Activated naive CD4-positive, alpha-beta T cell treated with anti-CD3 and anti-CD28 coated beads, Interleukin-2, amount 50 U/mL, for 72 hours (primary cell): ENCODE measurements at regions not wholly inside any gene's neighbourhood (a gene's known extent, or its start where the extent isn't known, plus 50 kb on each side); places are given as distances from the start of the nearest gene placed in this dataset.
"Not testable (repeated sequence)": the region's sequence is repeated elsewhere in the genome, so short reads cannot be mapped to it uniquely, and the experiment has no call there.

Source experiments
- ATAC-seq, 2 donors: fragments of 150-1000 bp; cut with Tn5 transposase; 2 replicates each; pipeline ENCODE4 v1.10.0; 2021; ENCODE audit warnings: mild to moderate bottlenecking in 2 of 2, moderate library complexity in 2 of 2
- DNase-seq, 2 donors: peaks; one replicate each; pipeline ENCODE4 v3.0.0; 2021 to 2022; ENCODE audit warnings: low spot score in 2 of 2
- H3K27ac Mint-ChIP-seq, 2 donors: one replicate each; pipeline ENCODE4 v1.8.0; 2022; ENCODE audit warnings: mild to moderate bottlenecking in 2 of 2, mixed read lengths in 2 of 2
- H3K36me3 Mint-ChIP-seq, 2 donors: one replicate each; pipeline ENCODE4 v1.8.0; 2022; ENCODE audit warnings: mixed read lengths in 2 of 2
- H3K9me3 Mint-ChIP-seq, 2 donors: one replicate each; pipeline ENCODE4 v1.8.0; 2022; ENCODE audit warnings: mixed read lengths in 2 of 2

- Mint-ChIP-seq H3K27ac (no peak overlapping the region), H3K9me3 (no peaks in the 10 kb centered on the region), H3K36me3 (no peaks in the 10 kb centered on the region)
- DNase-seq (no peak), ATAC-seq (no peak)
Observed at GRCh38 chr5:34449639-34450038, 206.5 kb upstream of the RAI14 start.

GRCh38 chr5:34450338-34450737 is 205.8 kb upstream of the RAI14 start:
- Mint-ChIP-seq H3K9me3 (no peaks in the 10 kb centered on the region), H3K36me3 (no peaks in the 10 kb centered on the region), H3K27ac (no peak overlapping the region)
- DNase-seq = no peak
- ATAC-seq = no peak

GRCh38 chr5:34452170-34452828 is 203.8 kb upstream of the RAI14 start:
- Mint-ChIP-seq H3K27ac (no peak overlapping the region), H3K36me3 (no peaks in the 10 kb centered on the region), H3K9me3 (no peaks in the 10 kb centered on the region)
- ATAC-seq (no peak), DNase-seq (no peak)

- ATAC-seq = no peak
- no peak overlapping the region for H3K27ac Mint-ChIP-seq
- DNase-seq = no peak
- H3K36me3 Mint-ChIP-seq = no peaks in the 10 kb centered on the region
- H3K9me3 Mint-ChIP-seq = no peaks in the 10 kb centered on the region
Observed at GRCh38 chr5:34455098-34455497, 201.0 kb upstream of the RAI14 start.

- DNase-seq = no peak
- ATAC-seq = no peak
- Mint-ChIP-seq H3K9me3 (peaks cover 0 to 8% of the 10 kb centered on the region in 2 donors), H3K36me3 (peaks cover 0 to 12% of the 10 kb centered on the region in 2 donors), H3K27ac (no peak overlapping the region)
Observed at GRCh38 chr5:34459908-34460307, 196.2 kb upstream of the RAI14 start.

GRCh38 chr5:34460496-34460895 is 195.6 kb upstream of the RAI14 start:
- Mint-ChIP-seq H3K36me3 (peaks cover 0 to 12% of the 10 kb centered on the region in 2 donors), H3K27ac (no peak overlapping the region), H3K9me3 (peaks cover 0 to 8% of the 10 kb centered on the region in 2 donors)
- DNase-seq (no peak), ATAC-seq (no peak)

GRCh38 chr5:34464829-34465228 is 191.3 kb upstream of the RAI14 start:
- Mint-ChIP-seq H3K27ac (peak overlapping the region in 1 of 2 donors; percentile 70), H3K9me3 (peaks cover 0 to 8% of the 10 kb centered on the region in 2 donors), H3K36me3 (peaks cover 0 to 12% of the 10 kb centered on the region in 2 donors)
- ATAC-seq (no peak), DNase-seq (no peak)

GRCh38 chr5:34465301-34465700 is 190.8 kb upstream of the RAI14 start:
- peaks cover 0 to 12% of the 10 kb centered on the region in 2 donors for H3K36me3 Mint-ChIP-seq
- H3K9me3 Mint-ChIP-seq, ATAC-seq: not testable (repeated sequence)
- peak in 1 of 2 donors; percentile 44 for DNase-seq
- peak overlapping the region in 1 of 2 donors; percentile 70 for H3K27ac Mint-ChIP-seq

GRCh38 chr5:34466519-34467388 is 189.4 kb upstream of the RAI14 start:
- not testable (repeated sequence) for DNase-seq, H3K36me3 Mint-ChIP-seq, ATAC-seq, H3K9me3 Mint-ChIP-seq, H3K27ac Mint-ChIP-seq

- Mint-ChIP-seq H3K9me3 (no peaks in the 10 kb centered on the region), H3K36me3 (no peaks in the 10 kb centered on the region), H3K27ac (no peak overlapping the region)
- ATAC-seq (no peak), DNase-seq (no peak)
Observed at GRCh38 chr5:34467436-34467835, 188.7 kb upstream of the RAI14 start.

- not testable (repeated sequence) for H3K36me3 Mint-ChIP-seq, ATAC-seq, H3K27ac Mint-ChIP-seq
Observed at GRCh38 chr5:34467984-34468383, 188.1 kb upstream of the RAI14 start.

GRCh38 chr5:34469971-34470370 is 186.2 kb upstream of the RAI14 start:
- no peaks in the 10 kb centered on the region for H3K36me3 Mint-ChIP-seq

More at GRCh38 chr5:34467984-34468383, 188.1 kb upstream of the RAI14 start:
- H3K9me3 Mint-ChIP-seq, DNase-seq: not testable (repeated sequence)

GRCh38 chr5:34474573-34475021 is 181.5 kb upstream of the RAI14 start:
- no peak for DNase-seq
- peak in 1 of 2 donors; percentile 52 for ATAC-seq

More at GRCh38 chr5:34469971-34470370, 186.2 kb upstream of the RAI14 start:
- no peak for ATAC-seq
- no peak for DNase-seq
- Mint-ChIP-seq H3K9me3 (no peaks in the 10 kb centered on the region), H3K27ac (no peak overlapping the region)

GRCh38 chr5:34475249-34475966 is 180.7 kb upstream of the RAI14 start:
- ATAC-seq = no peak
- Mint-ChIP-seq H3K36me3 (no peaks in the 10 kb centered on the region), H3K27ac (no peak overlapping the region), H3K9me3 (no peaks in the 10 kb centered on the region)
- DNase-seq = no peak

More at GRCh38 chr5:34474573-34475021, 181.5 kb upstream of the RAI14 start:
- no peaks in the 10 kb centered on the region for H3K36me3 Mint-ChIP-seq
- no peak overlapping the region for H3K27ac Mint-ChIP-seq
- H3K9me3 Mint-ChIP-seq = no peaks in the 10 kb centered on the region

- DNase-seq (no peak), ATAC-seq (no peak)
- no peak overlapping the region for H3K27ac Mint-ChIP-seq
- no peaks in the 10 kb centered on the region for H3K9me3 Mint-ChIP-seq
- H3K36me3 Mint-ChIP-seq = no peaks in the 10 kb centered on the region
Observed at GRCh38 chr5:34476941-34477565, 179.1 kb upstream of the RAI14 start.

GRCh38 chr5:34480810-34481528 is 175.2 kb upstream of the RAI14 start:
- Mint-ChIP-seq H3K9me3 (no peaks in the 10 kb centered on the region), H3K36me3 (no peaks in the 10 kb centered on the region), H3K27ac (no peak overlapping the region)
- no peak for DNase-seq
- peak; percentile 63 to 76 for ATAC-seq
